ENCODE measurements at regions not wholly inside any gene's neighbourhood (a gene's known extent, or its start where the extent isn't known, plus 50 kb on each side); places are given as distances from the start of the nearest gene placed in this dataset.

- no peak for DNase-seq
These were observed 144.2 kb downstream of the GADD45G start for GRCh38 chr9:89748831-89749499.

- no peak for DNase-seq
These were observed 144.8 kb downstream of the GADD45G start for GRCh38 chr9:89749500-89750116.

GRCh38 chr9:89750117-89750791 is 145.4 kb downstream of the GADD45G start:
- peak; percentile 49 for DNase-seq

GRCh38 chr9:89751079-89751825 is 146.4 kb downstream of the GADD45G start:
- DNase-seq = no peak

GRCh38 chr9:89752154-89752553 is 147.3 kb downstream of the GADD45G start:
- DNase-seq = no peak

GRCh38 chr9:89753472-89754055 is 148.8 kb downstream of the GADD45G start:
- no peak for DNase-seq

- no peak for DNase-seq
These were observed 149.4 kb downstream of the GADD45G start for GRCh38 chr9:89754193-89754592.

GRCh38 chr9:89755821-89756220 is 151.0 kb downstream of the GADD45G start:
- peak; percentile 83 for DNase-seq

- DNase-seq = no peak
These were observed 152.2 kb downstream of the GADD45G start for GRCh38 chr9:89756891-89757537.

GRCh38 chr9:89757776-89758528 is 153.1 kb downstream of the GADD45G start:
- no peak for DNase-seq

- DNase-seq = peak; percentile 79
These were observed 154.8 kb downstream of the GADD45G start for GRCh38 chr9:89759572-89759971.

- no peak for DNase-seq
These were observed 155.3 kb downstream of the GADD45G start for GRCh38 chr9:89760123-89760522.

GRCh38 chr9:89764217-89764616 is 159.4 kb downstream of the GADD45G start:
- no peak for DNase-seq

- DNase-seq = no peak
These were observed 160.6 kb downstream of the GADD45G start for GRCh38 chr9:89765211-89765946.

GRCh38 chr9:89766991-89767390 is 162.2 kb downstream of the GADD45G start:
- DNase-seq = no peak

GRCh38 chr9:89768051-89768450 is 163.2 kb downstream of the GADD45G start:
- DNase-seq = no peak

- DNase-seq = no peak
These were observed 163.8 kb downstream of the GADD45G start for GRCh38 chr9:89768650-89769071.

- DNase-seq = peak; percentile 85
These were observed 165.8 kb downstream of the GADD45G start for GRCh38 chr9:89770531-89771174.

GRCh38 chr9:89771205-89771604 is 166.4 kb downstream of the GADD45G start:
- DNase-seq = no peak

GRCh38 chr9:89773170-89773569 is 168.4 kb downstream of the GADD45G start:
- DNase-seq = no peak

All from NCI-H1105 (cell line).